Activated CD4-positive, alpha-beta memory T cell treated with anti-CD3 and anti-CD28 coated beads, Interleukin-2, amount 10 ng/mL, durations not matched to agents 7 days and 5 days (primary cell): ENCODE measurements at regions not wholly inside any gene's neighbourhood (a gene's known extent, or its start where the extent isn't known, plus 50 kb on each side); places are given as distances from the start of the nearest gene placed in this dataset.

Experiments
- CTCF ChIA-PET: fragments of 350-600 bp; sonication (Branson Sonifier 250); formaldehyde crosslinking; loops from one replicate; lab custom pipeline; 2021; ENCODE audit warnings: antibody characterized with exemption, inconsistent platforms; lab: Charles Lee
- POLR2A ChIA-PET: fragments of 350-600 bp; sonication (Branson Sonifier 250); formaldehyde crosslinking; loops from one replicate; lab custom pipeline; 2021; ENCODE audit warnings: antibody characterized with exemption; lab: Charles Lee
- DNase-seq: peaks from one replicate; pipeline ENCODE4 v3.0.0-alpha.2; 2020
- H3K27ac Mint-ChIP-seq: one replicate; pipeline ENCODE4 v1.8.0; 2021; ENCODE audit warnings: mild to moderate bottlenecking, mixed read lengths
- H3K27me3 Mint-ChIP-seq: one replicate; pipeline ENCODE4 v1.8.0; 2021; ENCODE audit warnings: mixed read lengths
- H3K36me3 Mint-ChIP-seq: one replicate; pipeline ENCODE4 v1.8.0; 2021; ENCODE audit warnings: low read depth, mixed read lengths
- H3K4me1 Mint-ChIP-seq: one replicate; pipeline ENCODE4 v1.8.0; 2021; ENCODE audit warnings: mixed read lengths
- H3K4me3 Mint-ChIP-seq: one replicate; pipeline ENCODE4 v1.8.0; 2021; ENCODE audit warnings: mild to moderate bottlenecking, mixed read lengths
- H3K9me3 Mint-ChIP-seq: one replicate; pipeline ENCODE4 v1.8.0; 2021; ENCODE audit warnings: mixed read lengths

DNA sequence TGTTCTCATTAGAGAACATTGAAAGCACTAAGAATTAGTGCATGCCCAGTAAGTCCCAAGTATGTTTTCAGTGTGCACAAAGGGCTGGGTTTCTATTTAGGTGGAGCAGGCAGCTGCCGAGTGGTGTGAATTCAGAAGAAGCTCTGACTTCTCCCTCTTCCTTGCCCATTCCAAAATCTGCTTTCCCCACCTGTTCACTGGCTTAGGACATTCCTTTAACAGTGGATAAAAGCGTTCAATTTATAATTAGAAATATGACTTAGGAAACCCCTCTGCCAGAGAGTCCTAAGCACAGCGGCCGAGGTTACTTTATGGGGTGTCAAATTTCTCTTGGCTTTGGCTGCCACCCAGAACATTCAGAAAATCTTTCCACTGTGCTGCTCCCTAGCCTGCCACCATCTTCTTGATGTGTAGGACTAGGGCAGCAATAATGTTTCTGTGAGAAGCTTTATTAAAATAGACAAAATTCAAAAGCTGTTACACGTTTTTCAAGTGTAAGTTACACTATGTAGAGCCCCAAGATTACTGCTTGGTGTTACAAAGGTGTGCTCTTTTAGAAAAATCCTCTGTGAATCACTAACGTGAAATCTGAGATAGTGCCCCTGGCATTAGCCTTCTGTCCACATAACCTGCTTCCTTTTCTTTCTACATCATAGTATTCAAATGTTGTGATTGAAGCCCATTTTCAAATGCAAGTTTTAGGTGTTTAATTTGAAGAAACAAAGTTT lies 191.6 kb upstream of the ANKRD50 start:
- POLR2A ChIA-PET, result no interaction called here
- Mint-ChIP-seq H3K9me3 (no peaks in the 10 kb centered on the region), H3K27me3 (no peaks in the 10 kb centered on the region), H3K36me3 (no peaks in the 10 kb centered on the region), H3K4me3 (no peak overlapping the region), H3K4me1 (no peaks in the 10 kb centered on the region), H3K27ac (no peak overlapping the region)
- CTCF ChIA-PET, result no interaction called here
- DNase-seq, result no peak

- no peaks in the 10 kb centered on the region for H3K36me3 Mint-ChIP-seq
- CTCF ChIA-PET, result no interaction called here
- H3K4me1 Mint-ChIP-seq, result no peaks in the 10 kb centered on the region
- no peak overlapping the region for H3K4me3 Mint-ChIP-seq
- no peaks in the 10 kb centered on the region for H3K9me3 Mint-ChIP-seq
- H3K27me3 Mint-ChIP-seq, result no peaks in the 10 kb centered on the region
- no peak overlapping the region for H3K27ac Mint-ChIP-seq
- POLR2A ChIA-PET, result no interaction called here
- no peak for DNase-seq
Measured at GRCh38 chr4:124902001-124902515, 189.5 kb upstream of the ANKRD50 start.

GRCh38 chr4:124899997-124900396 lies 187.5 kb upstream of the ANKRD50 start:
- no peak for DNase-seq
- Mint-ChIP-seq H3K4me1 (no peaks in the 10 kb centered on the region), H3K4me3 (no peak overlapping the region), H3K27me3 (no peaks in the 10 kb centered on the region), H3K36me3 (no peaks in the 10 kb centered on the region), H3K9me3 (peaks cover 2% of the 10 kb centered on the region), H3K27ac (no peak overlapping the region)
- ChIA-PET CTCF (no interaction called here), POLR2A (no interaction called here)

DNA sequence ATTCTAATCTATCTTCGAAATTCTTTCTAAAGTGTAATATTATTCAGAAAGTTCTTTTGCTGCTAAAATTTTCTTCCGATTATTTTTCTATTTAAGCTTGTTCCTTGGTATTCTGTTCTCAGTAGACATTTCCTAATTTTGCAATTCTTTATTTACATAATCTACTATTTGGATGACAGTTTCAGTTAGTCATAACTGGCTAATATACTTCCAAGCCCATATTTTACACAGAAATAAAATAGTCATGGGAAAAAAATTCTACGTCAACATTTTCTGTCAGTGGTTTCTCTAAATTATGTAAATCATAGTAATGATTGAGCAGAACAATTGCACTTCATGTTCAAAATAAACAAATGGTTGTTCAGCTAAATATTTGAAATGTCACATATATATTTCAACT lies 178.0 kb upstream of the ANKRD50 start:
- DNase-seq, result no peak
- ChIA-PET CTCF (no interaction called here), POLR2A (no interaction called here)
- no peak overlapping the region for H3K27ac Mint-ChIP-seq
- H3K36me3 Mint-ChIP-seq, result no peaks in the 10 kb centered on the region
- H3K4me3 Mint-ChIP-seq, result no peak overlapping the region
- H3K27me3 Mint-ChIP-seq, result no peaks in the 10 kb centered on the region
- H3K9me3 Mint-ChIP-seq, result peaks cover 4% of the 10 kb centered on the region
- H3K4me1 Mint-ChIP-seq, result no peaks in the 10 kb centered on the region

DNA sequence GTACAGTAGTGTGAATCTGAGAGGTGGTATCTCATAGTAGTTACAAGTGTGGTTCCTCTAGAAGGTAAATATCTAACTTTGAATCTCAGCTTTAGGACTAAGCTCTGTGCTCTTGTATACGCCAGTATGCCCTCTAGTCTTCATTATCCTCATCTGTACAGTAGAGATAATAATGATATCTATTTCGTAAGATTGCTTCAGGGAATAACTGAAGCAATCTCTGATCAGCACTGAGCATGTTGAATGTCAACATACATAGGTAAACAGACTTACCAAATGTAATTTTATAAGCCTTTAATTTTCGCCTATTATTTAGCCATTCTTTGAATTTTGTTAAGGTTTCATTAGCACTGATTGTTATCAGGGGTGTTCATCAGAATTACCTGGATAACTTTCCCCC lies 175.2 kb upstream of the ANKRD50 start:
- Mint-ChIP-seq H3K9me3 (peaks cover 2% of the 10 kb centered on the region), H3K27ac (no peak overlapping the region)
- CTCF ChIA-PET, result no interaction called here

GRCh38 chr4:124884316-124884715 lies 171.8 kb upstream of the ANKRD50 start:
- H3K9me3 Mint-ChIP-seq, result peaks cover 2% of the 10 kb centered on the region
- no peaks in the 10 kb centered on the region for H3K4me1 Mint-ChIP-seq
- no peak overlapping the region for H3K27ac Mint-ChIP-seq
- H3K36me3 Mint-ChIP-seq, result no peaks in the 10 kb centered on the region
- H3K4me3 Mint-ChIP-seq, result no peak overlapping the region
- CTCF ChIA-PET, result no interaction called here
- POLR2A ChIA-PET, result no interaction called here
- DNase-seq, result no peak
- H3K27me3 Mint-ChIP-seq, result no peaks in the 10 kb centered on the region

More for the DNA sequence above, 175.2 kb upstream of the ANKRD50 start:
- no peak for DNase-seq
- H3K4me1 Mint-ChIP-seq, result no peaks in the 10 kb centered on the region
- H3K4me3 Mint-ChIP-seq, result no peak overlapping the region
- POLR2A ChIA-PET, result no interaction called here
- no peaks in the 10 kb centered on the region for H3K27me3 Mint-ChIP-seq
- no peaks in the 10 kb centered on the region for H3K36me3 Mint-ChIP-seq

GRCh38 chr4:124883632-124884031 lies 171.1 kb upstream of the ANKRD50 start:
- Mint-ChIP-seq H3K9me3 (peaks cover 2% of the 10 kb centered on the region), H3K27me3 (no peaks in the 10 kb centered on the region), H3K27ac (no peak overlapping the region), H3K4me1 (no peaks in the 10 kb centered on the region), H3K36me3 (no peaks in the 10 kb centered on the region), H3K4me3 (no peak overlapping the region)
- CTCF ChIA-PET, result no interaction called here
- no peak for DNase-seq
- POLR2A ChIA-PET, result no interaction called here

DNA sequence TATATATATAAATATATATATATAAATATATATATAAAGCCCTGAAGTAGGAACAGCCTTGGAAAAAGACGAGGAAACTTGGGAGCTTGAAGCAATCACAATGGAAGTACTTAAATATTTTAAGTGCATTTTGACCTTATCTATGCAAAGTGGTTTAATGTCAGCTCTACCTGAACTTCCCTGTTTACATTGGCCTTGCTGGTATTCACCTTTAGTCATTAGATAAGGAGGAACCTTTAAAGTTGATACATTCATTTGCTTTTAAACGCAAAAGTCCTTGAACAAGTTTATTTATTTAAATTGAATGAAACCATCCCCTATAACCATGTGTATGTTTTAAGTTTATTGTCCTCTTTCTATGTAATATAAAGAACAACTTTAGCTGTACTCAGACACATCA lies 166.7 kb upstream of the ANKRD50 start:
- Mint-ChIP-seq H3K9me3 (peaks cover 3% of the 10 kb centered on the region), H3K4me1 (no peaks in the 10 kb centered on the region), H3K4me3 (no peak overlapping the region), H3K36me3 (no peaks in the 10 kb centered on the region), H3K27me3 (no peaks in the 10 kb centered on the region), H3K27ac (no peak overlapping the region)
- CTCF ChIA-PET, result no interaction called here
- no peak for DNase-seq
- POLR2A ChIA-PET, result no interaction called here

DNA sequence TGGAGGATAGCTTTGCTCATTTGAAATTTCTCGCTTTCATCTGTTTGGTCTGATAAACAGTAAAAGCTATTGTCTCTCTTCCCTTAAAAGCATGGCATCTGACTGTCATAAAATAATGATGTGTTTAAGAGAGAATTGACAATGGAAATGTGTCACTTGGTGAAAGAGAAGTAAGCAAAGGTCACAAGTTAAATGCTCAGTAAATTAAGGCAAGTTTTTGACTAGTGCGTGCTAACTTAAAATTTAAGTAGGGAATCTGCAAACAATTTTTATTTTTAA lies 161.6 kb upstream of the ANKRD50 start:
- H3K27ac Mint-ChIP-seq, result no peak overlapping the region
- no peaks in the 10 kb centered on the region for H3K36me3 Mint-ChIP-seq
- H3K4me1 Mint-ChIP-seq, result no peaks in the 10 kb centered on the region
- no peak for DNase-seq
- POLR2A ChIA-PET, result no interaction called here
- peaks cover 3% of the 10 kb centered on the region for H3K9me3 Mint-ChIP-seq
- no peak overlapping the region for H3K4me3 Mint-ChIP-seq
- H3K27me3 Mint-ChIP-seq, result no peaks in the 10 kb centered on the region
- CTCF ChIA-PET, result no interaction called here

DNA sequence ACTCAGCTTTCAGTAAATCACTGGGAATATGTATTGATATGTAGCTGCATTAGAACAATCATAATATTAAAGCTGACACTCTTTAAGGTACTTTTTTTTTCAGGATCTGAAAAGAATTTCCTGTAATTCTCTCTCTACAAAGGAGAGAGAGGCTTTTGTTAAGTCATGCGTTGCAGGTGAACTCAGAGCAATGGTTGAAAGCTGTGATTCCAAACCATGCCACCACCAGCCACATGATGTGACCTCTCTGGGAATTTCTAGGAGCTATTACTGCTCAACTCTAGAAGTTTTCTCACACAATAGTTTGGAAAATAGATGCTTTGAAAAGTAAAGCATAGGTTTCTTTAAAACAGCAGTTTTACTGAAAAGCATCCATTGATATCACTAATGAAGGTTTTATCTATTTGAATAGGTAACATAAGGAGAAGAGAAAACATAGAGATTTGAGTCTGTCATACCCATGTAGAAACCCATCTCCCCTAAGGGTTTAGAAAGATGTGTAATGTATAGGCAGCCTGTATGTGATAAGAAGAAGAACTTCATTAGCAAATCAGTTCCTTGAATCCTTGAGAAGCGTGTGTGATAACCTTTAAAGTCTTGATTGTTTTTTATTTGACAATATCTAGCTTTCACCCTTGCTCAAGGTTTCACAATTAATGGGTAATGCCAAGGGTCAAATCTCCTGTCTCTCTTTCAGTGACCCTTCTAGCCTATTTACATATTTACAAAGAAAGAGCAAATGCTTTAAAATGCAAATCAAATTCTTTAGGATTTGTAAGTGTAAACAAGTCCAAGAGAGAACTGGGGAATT lies 161.0 kb upstream of the ANKRD50 start:
- H3K9me3 Mint-ChIP-seq, result peaks cover 3% of the 10 kb centered on the region
- H3K27me3 Mint-ChIP-seq, result no peaks in the 10 kb centered on the region
- no peak for DNase-seq
- no peaks in the 10 kb centered on the region for H3K4me1 Mint-ChIP-seq
- H3K4me3 Mint-ChIP-seq, result no peak overlapping the region
- H3K36me3 Mint-ChIP-seq, result no peaks in the 10 kb centered on the region
- ChIA-PET CTCF (no interaction called here), POLR2A (no interaction called here)
- no peak overlapping the region for H3K27ac Mint-ChIP-seq

- Mint-ChIP-seq H3K4me1 (no peaks in the 10 kb centered on the region), H3K27me3 (no peaks in the 10 kb centered on the region), H3K4me3 (no peak overlapping the region), H3K9me3 (peaks cover 3% of the 10 kb centered on the region), H3K27ac (no peak overlapping the region), H3K36me3 (no peaks in the 10 kb centered on the region)
- ChIA-PET CTCF (no interaction called here), POLR2A (no interaction called here)
- DNase-seq, result no peak
Measured at GRCh38 chr4:124872659-124873058, 160.1 kb upstream of the ANKRD50 start.

GRCh38 chr4:124869961-124870495 lies 157.5 kb upstream of the ANKRD50 start:
- H3K36me3 Mint-ChIP-seq, result no peaks in the 10 kb centered on the region
- H3K4me1 Mint-ChIP-seq, result no peaks in the 10 kb centered on the region
- H3K27ac Mint-ChIP-seq, result no peak overlapping the region
- H3K9me3 Mint-ChIP-seq, result no peaks in the 10 kb centered on the region
- ChIA-PET CTCF (no interaction called here), POLR2A (no interaction called here)
- DNase-seq, result no peak
- no peaks in the 10 kb centered on the region for H3K27me3 Mint-ChIP-seq
- H3K4me3 Mint-ChIP-seq, result no peak overlapping the region

DNA sequence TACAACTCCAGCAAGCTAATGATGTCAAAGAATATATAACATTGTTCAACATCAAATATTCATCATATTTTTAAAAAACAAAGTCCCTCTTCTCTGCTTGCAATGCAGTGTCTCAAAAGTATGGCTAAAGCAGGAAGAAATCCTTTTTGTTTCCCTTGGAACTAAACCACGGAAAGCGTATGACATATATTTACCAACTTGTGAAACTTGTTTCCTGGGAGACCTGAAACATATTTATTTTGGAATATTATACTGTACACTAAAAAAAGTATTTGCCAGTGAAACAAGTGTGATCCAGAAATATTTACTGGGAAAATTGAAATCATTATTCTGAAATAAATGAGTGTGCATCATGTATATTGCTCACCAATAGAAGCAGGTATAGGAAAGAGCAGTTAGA lies 156.0 kb upstream of the ANKRD50 start:
- CTCF ChIA-PET, result no interaction called here
- Mint-ChIP-seq H3K4me3 (no peak overlapping the region), H3K9me3 (no peaks in the 10 kb centered on the region), H3K27ac (no peak overlapping the region), H3K27me3 (no peaks in the 10 kb centered on the region), H3K36me3 (no peaks in the 10 kb centered on the region), H3K4me1 (no peaks in the 10 kb centered on the region)
- no peak for DNase-seq
- POLR2A ChIA-PET, result no interaction called here

- ChIA-PET CTCF (no interaction called here), POLR2A (no interaction called here)
- Mint-ChIP-seq H3K27ac (no peak overlapping the region), H3K4me1 (no peaks in the 10 kb centered on the region), H3K36me3 (no peaks in the 10 kb centered on the region), H3K9me3 (no peaks in the 10 kb centered on the region), H3K27me3 (no peaks in the 10 kb centered on the region), H3K4me3 (no peak overlapping the region)
- no peak for DNase-seq
Measured at GRCh38 chr4:124867536-124867935, 155.0 kb upstream of the ANKRD50 start.
